Small intestine (tissue), 7 donors: ENCODE measurements at regions not wholly inside any gene's neighbourhood (a gene's known extent, or its start where the extent isn't known, plus 50 kb on each side); places are given as distances from the start of the nearest gene placed in this dataset.
"Not testable (repeated sequence)": the region's sequence is repeated elsewhere in the genome, so short reads cannot be mapped to it uniquely, and the experiment has no call there.

Experiments used
- DNase-seq, 2 donors: peaks; one replicate each; pipeline versions ENCODE4 v3.0.0 to v3.0.0-alpha.2; 2013
- FAIRE-seq: peaks from 2 replicates; lab custom pipeline; 2012; peaks lifted over from hg19 to GRCh38; lab: Jason Lieb, UNC
- H3K27ac ChIP-seq, 3 donors: one replicate each; pipeline ENCODE4 v1.5.1; 2013; ENCODE audit warnings: low read length in 2 of 3, mild to moderate bottlenecking in 2 of 3, control low read depth in 1 of 3, inconsistent platforms in 1 of 3, low read depth in 1 of 3, moderate library complexity in 1 of 3
- H3K27me3 ChIP-seq, 3 donors: one replicate each; pipeline ENCODE4 v1.6.1; 2013; ENCODE audit warnings: low read length in 3 of 3, inconsistent platforms in 1 of 3; ENCODE audit not compliant: control insufficient read depth in 3 of 3, insufficient read depth in 3 of 3
- H3K36me3 ChIP-seq, 3 donors: one replicate each; pipeline ENCODE4 v1.6.1; 2013; ENCODE audit warnings: low read length in 3 of 3, inconsistent platforms in 1 of 3, low read depth in 1 of 3, mild to moderate bottlenecking in 1 of 3, moderate library complexity in 1 of 3; ENCODE audit not compliant: control insufficient read depth in 3 of 3, insufficient read depth in 2 of 3
- H3K4me1 ChIP-seq, 3 donors: one replicate each; pipeline ENCODE4 v1.6.1; 2013; ENCODE audit warnings: low read length in 2 of 3, inconsistent platforms in 1 of 3, low read depth in 1 of 3, mild to moderate bottlenecking in 1 of 3, moderate library complexity in 1 of 3; ENCODE audit not compliant: control insufficient read depth in 3 of 3, insufficient read depth in 2 of 3
- H3K4me3 ChIP-seq, 3 donors: one replicate each; pipeline ENCODE4 v1.5.1; 2013; ENCODE audit warnings: low read length in 3 of 3, control low read depth in 1 of 3, inconsistent platforms in 1 of 3, low read depth in 1 of 3, mild to moderate bottlenecking in 1 of 3, moderate library complexity in 1 of 3
- H3K9me3 ChIP-seq, 2 donors: one replicate each; pipeline ENCODE4 v1.6.1; 2013; ENCODE audit warnings: low read depth in 1 of 2, low read length in 1 of 2; ENCODE audit not compliant: control insufficient read depth in 2 of 2, insufficient read depth in 1 of 2
- WGBS, 3 donors: extraction: QIAGEN DNeasy Blood & Tissue Kit; methylation state at CpG; one replicate each; pipeline ENCODE4 v1.1.7; 2013; 5-methylcytosine and 5-hydroxymethylcytosine counted together
- donor health status: healthy with polysubstance abuse.
- donor health status: control.
- donor health status: control.
- donor health status: Bipolar disorder and iron deficiency.
- donor health status: healthy.

- 17 to 28% (median 21%) methylated on average over 4 to 5 of the region's 5 CpGs for WGBS, 3 donors
- H3K9me3 ChIP-seq, H3K27ac ChIP-seq, FAIRE-seq, H3K27me3 ChIP-seq, H3K4me1 ChIP-seq, H3K36me3 ChIP-seq: not testable (repeated sequence)
- peak overlapping the region in 2 of 3 donors; percentile 54 to 78 for H3K4me3 ChIP-seq
- DNase-seq, result peak in 1 of 2 donors; percentile 9
Observed at GRCh38 chr7:32729335-32729675, 162.3 kb downstream of the KBTBD2 start.

- H3K9me3 ChIP-seq, FAIRE-seq: not testable (repeated sequence)
- WGBS, 3 donors, result 0 to 1% (median 0%) methylated on average over 53 to 104 of the region's 111 CpGs
Observed at GRCh38 chr7:32728412-32729334, 162.9 kb downstream of the KBTBD2 start.

GRCh38 chr7:32727483-32728411 lies 163.8 kb downstream of the KBTBD2 start:
- 1 to 4% (median 2%) methylated on average over 30 to 66 of the region's 66 CpGs for WGBS, 3 donors
- DNase-seq, result peak; percentile 38 to 84
- H3K36me3 ChIP-seq, FAIRE-seq, H3K4me1 ChIP-seq, H3K9me3 ChIP-seq, H3K27me3 ChIP-seq: not testable (repeated sequence)
- H3K27ac ChIP-seq, result peak overlapping the region; percentile 65 to 91 (median 78)
- peak overlapping the region; percentile 54 to 78 (median 73) for H3K4me3 ChIP-seq

More at GRCh38 chr7:32728412-32729334, 162.9 kb downstream of the KBTBD2 start:
- DNase-seq, result peak; percentile 44 to 88
- Histone ChIP-seq H3K4me3 (peak overlapping the region; percentile 54 to 78 (median 73)), H3K27ac (peak overlapping the region; percentile 65 to 91 (median 78))
- H3K36me3 ChIP-seq, H3K27me3 ChIP-seq, H3K4me1 ChIP-seq: not testable (repeated sequence)

GRCh38 chr7:32722837-32723236 lies 168.7 kb downstream of the KBTBD2 start:
- H3K27me3 ChIP-seq, DNase-seq, H3K4me1 ChIP-seq, H3K9me3 ChIP-seq, H3K27ac ChIP-seq, H3K36me3 ChIP-seq, H3K4me3 ChIP-seq, FAIRE-seq: not testable (repeated sequence)
- 72 to 80% (median 77%) methylated on average over 4 of the region's 4 CpGs for WGBS, 3 donors

- no peak for FAIRE-seq
- Histone ChIP-seq H3K36me3 (no peaks in the 10 kb centered on the region), H3K4me3 (no peak overlapping the region), H3K27ac (no peak overlapping the region), H3K4me1 (no peaks in the 10 kb centered on the region), H3K27me3 (no peaks in the 10 kb centered on the region), H3K9me3 (no peaks in the 10 kb centered on the region)
- WGBS, 3 donors, result 85 to 92% (median 88%) methylated on average over 1 of the region's 1 CpG
- no peak for DNase-seq
Observed at GRCh38 chr7:32694182-32694581, 197.4 kb downstream of the KBTBD2 start.

GRCh38 chr7:32691965-32692815 lies 196.9 kb downstream of the AVL9 start:
- 26 to 40% (median 37%) methylated on average over 7 of the region's 7 CpGs for WGBS, 3 donors
- not testable (repeated sequence) for FAIRE-seq, H3K36me3 ChIP-seq, H3K27me3 ChIP-seq, H3K27ac ChIP-seq, H3K4me1 ChIP-seq, H3K9me3 ChIP-seq, H3K4me3 ChIP-seq
- peak in 1 of 2 donors; percentile 4 for DNase-seq

GRCh38 chr7:32688092-32688491 lies 192.8 kb downstream of the AVL9 start:
- 91 to 92% (median 92%) methylated on average over 13 of the region's 13 CpGs for WGBS, 3 donors
- H3K9me3 ChIP-seq, H3K36me3 ChIP-seq, H3K27ac ChIP-seq, DNase-seq, H3K4me3 ChIP-seq, H3K4me1 ChIP-seq, H3K27me3 ChIP-seq, FAIRE-seq: not testable (repeated sequence)

- FAIRE-seq, result no peak
- no peaks in the 10 kb centered on the region for H3K9me3 ChIP-seq
- H3K27me3 ChIP-seq, result no peaks in the 10 kb centered on the region
- no peak for DNase-seq
- peaks cover 0 to 2% (median 0%) of the 10 kb centered on the region in 3 donors for H3K36me3 ChIP-seq
- WGBS, 3 donors, result 55 to 69% (median 58%) methylated on average over 3 of the region's 3 CpGs
- H3K27ac ChIP-seq, result no peak overlapping the region
- H3K4me1 ChIP-seq, result no peaks in the 10 kb centered on the region
- no peak overlapping the region for H3K4me3 ChIP-seq
Observed at GRCh38 chr7:32681174-32681518, 185.9 kb downstream of the AVL9 start.
